Stomach (tissue), 8 donors: ENCODE measurements at regions not wholly inside any gene's neighbourhood (a gene's known extent, or its start where the extent isn't known, plus 50 kb on each side); places are given as distances from the start of the nearest gene placed in this dataset.

Source experiments
- DNase-seq, 2 donors: peaks; one replicate each; pipeline versions ENCODE4 v3.0.0 to v3.0.0-alpha.2; 2013 to 2019
- H3K27ac ChIP-seq, 5 donors: fragments of 200-600 bp in 4 of 5; sonication (generic) in 4 of 5; one replicate each; pipeline ENCODE4 v1.5.1; 2013 to 2019; ENCODE audit warnings: mild to moderate bottlenecking in 1 of 5, moderate library complexity in 1 of 5
- H3K27me3 ChIP-seq, 3 donors: fragments of 200-600 bp; sonication (generic); one replicate each; pipeline ENCODE4 v1.5.1; 2017 to 2019; ENCODE audit warnings: mixed run types in 1 of 3
- H3K36me3 ChIP-seq, 4 donors: fragments of 200-600 bp; sonication (generic); 1 replicate in 3 of 4; 2 replicates in 1 of 4; pipeline ENCODE4 v1.5.1; 2016 to 2019
- H3K4me1 ChIP-seq, 4 donors: fragments of 200-600 bp; sonication (generic); one replicate each; pipeline ENCODE4 v1.5.1; 2016 to 2019
- H3K4me3 ChIP-seq, 4 donors: fragments of 200-600 bp; sonication (generic) in 3 of 4; one replicate each; pipeline ENCODE4 v1.5.1; 2016 to 2019; ENCODE audit warnings: mild to moderate bottlenecking in 1 of 4
- H3K9me3 ChIP-seq, 4 donors: fragments of 200-600 bp; sonication (generic); one replicate each; pipeline ENCODE4 v1.5.1; 2016 to 2019
- EP300 ChIP-seq: sonication (generic); formaldehyde crosslinking; IDR thresholded peaks from one replicate; pipeline ENCODE4 v1.6.1; 2017; ENCODE audit warnings: antibody characterized with exemption
- POLR2A ChIP-seq, 4 donors: fragments of 450-650 bp; IDR thresholded peaks; one replicate each; pipeline ENCODE4 v1.6.1; 2016; ENCODE audit warnings: antibody characterized with exemption in 4 of 4, control low read depth in 2 of 4, mild to moderate bottlenecking in 1 of 4, moderate library complexity in 1 of 4
- POLR2AphosphoS5 ChIP-seq, 3 donors: sonication (generic); formaldehyde crosslinking; IDR thresholded peaks; one replicate each; pipeline ENCODE4 v1.6.1; 2016; ENCODE audit warnings: antibody characterized with exemption in 3 of 3
- WGBS, 5 donors: extraction: QIAGEN DNeasy Blood & Tissue Kit in 3 of 5; methylation state at CpG; one replicate each; pipeline versions ENCODE4 v1.1.5 to v1.1.7; 2013 to 2018; 5-methylcytosine and 5-hydroxymethylcytosine counted together
- intact Hi-C: fragments of 100-400 bp; cut with DNase I; formaldehyde crosslinking; loops from one replicate; pipeline ENCODE4 v1.15.1; 2023; ENCODE audit warnings: low total_unique reads
- TF ChIP-seq, protein P1 (sequence below), 7 experiments: fragments of 450-650 bp in 4 of 7; fragments of 200-600 bp in 3 of 7; sonication (generic) in 3 of 7; IDR thresholded peaks; one replicate each; pipeline ENCODE4 v1.5.1; 2016 to 2019; ENCODE audit warnings: antibody characterized with exemption in 7 of 7, control low read depth in 2 of 7, mild to moderate bottlenecking in 1 of 7
- donor health status: healthy with polysubstance abuse.
- donor health status: Bipolar disorder and iron deficiency.
- donor health status: healthy.

GRCh38 chr1:47491341-47491753, 53.5 kb downstream of the FOXD2 start:
- 60 to 83% (median 72%) methylated on average over 1 to 7 of the region's 7 CpGs for WGBS, 5 donors

DNA sequence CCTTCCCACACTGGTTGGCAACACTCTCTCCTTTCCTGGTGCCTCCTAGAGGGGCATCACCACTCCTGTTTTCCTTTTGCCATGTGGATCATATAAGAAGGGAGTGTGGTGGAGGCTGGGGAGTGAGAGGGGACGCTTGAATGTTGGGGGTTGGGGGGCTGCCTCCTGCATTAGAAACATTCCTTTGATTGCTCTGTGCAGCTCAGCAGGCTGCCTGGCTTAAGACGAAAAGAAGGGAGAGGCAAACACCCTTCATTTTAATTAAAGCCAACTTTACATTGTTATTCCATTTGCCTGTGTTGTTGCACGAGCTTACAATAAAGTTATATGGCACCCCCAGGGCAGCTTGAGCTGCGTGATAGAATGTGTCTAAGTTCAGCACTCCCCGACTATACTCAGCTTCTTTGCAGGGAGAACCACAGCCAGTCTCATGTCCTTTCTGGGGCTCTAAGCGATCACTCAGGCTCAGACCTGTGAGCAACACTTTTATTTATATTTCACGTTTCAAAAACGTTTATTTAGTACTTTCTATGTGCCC, 57.4 kb downstream of the FOXD2 start:
- WGBS, 5 donors: 39 to 49% (median 42%) methylated on average over 8 of the region's 8 CpGs

More at GRCh38 chr1:47491341-47491753, 53.5 kb downstream of the FOXD2 start:
- Histone ChIP-seq H3K4me1 (no peaks in the 10 kb centered on the region), H3K27me3 (peaks cover 0 to 21% (median 0%) of the 10 kb centered on the region in 3 donors), H3K27ac (no peak overlapping the region), H3K9me3 (no peaks in the 10 kb centered on the region), H3K4me3 (no peak overlapping the region), H3K36me3 (no peaks in the 10 kb centered on the region)
- intact Hi-C loops: no loop called here
- no peak for DNase-seq
- TF ChIP-seq EP300 (no peak), POLR2AphosphoS5 (IDR thresholded peaks at IDR 0.05) (no peak), POLR2A (IDR thresholded peaks at IDR 0.05) (no peak)
- TF ChIP-seq, protein P1, sequence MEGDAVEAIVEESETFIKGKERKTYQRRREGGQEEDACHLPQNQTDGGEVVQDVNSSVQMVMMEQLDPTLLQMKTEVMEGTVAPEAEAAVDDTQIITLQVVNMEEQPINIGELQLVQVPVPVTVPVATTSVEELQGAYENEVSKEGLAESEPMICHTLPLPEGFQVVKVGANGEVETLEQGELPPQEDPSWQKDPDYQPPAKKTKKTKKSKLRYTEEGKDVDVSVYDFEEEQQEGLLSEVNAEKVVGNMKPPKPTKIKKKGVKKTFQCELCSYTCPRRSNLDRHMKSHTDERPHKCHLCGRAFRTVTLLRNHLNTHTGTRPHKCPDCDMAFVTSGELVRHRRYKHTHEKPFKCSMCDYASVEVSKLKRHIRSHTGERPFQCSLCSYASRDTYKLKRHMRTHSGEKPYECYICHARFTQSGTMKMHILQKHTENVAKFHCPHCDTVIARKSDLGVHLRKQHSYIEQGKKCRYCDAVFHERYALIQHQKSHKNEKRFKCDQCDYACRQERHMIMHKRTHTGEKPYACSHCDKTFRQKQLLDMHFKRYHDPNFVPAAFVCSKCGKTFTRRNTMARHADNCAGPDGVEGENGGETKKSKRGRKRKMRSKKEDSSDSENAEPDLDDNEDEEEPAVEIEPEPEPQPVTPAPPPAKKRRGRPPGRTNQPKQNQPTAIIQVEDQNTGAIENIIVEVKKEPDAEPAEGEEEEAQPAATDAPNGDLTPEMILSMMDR (IDR thresholded peaks at IDR 0.05): no peak

GRCh38 chr1:47498551-47498950, 60.7 kb downstream of the FOXD2 start:
- no peaks in the 10 kb centered on the region for H3K36me3 ChIP-seq
- no peak for TF ChIP-seq POLR2A (IDR thresholded peaks at IDR 0.05)
- TF ChIP-seq POLR2AphosphoS5 (IDR thresholded peaks at IDR 0.05): no peak
- TF ChIP-seq EP300: no peak
- TF ChIP-seq, protein P1 (IDR thresholded peaks at IDR 0.05): no peak
- WGBS, 5 donors: 63 to 75% (median 66%) methylated on average over 3 of the region's 3 CpGs
- no peak for DNase-seq
- H3K4me3 ChIP-seq: no peak overlapping the region
- H3K4me1 ChIP-seq: no peaks in the 10 kb centered on the region
- H3K27me3 ChIP-seq: peaks cover 0 to 28% (median 0%) of the 10 kb centered on the region in 3 donors
- H3K9me3 ChIP-seq: no peaks in the 10 kb centered on the region
- intact Hi-C loops: no loop called here
- H3K27ac ChIP-seq: no peak overlapping the region

More for the DNA sequence above, 57.4 kb downstream of the FOXD2 start:
- Histone ChIP-seq H3K4me3 (no peak overlapping the region), H3K9me3 (no peaks in the 10 kb centered on the region), H3K4me1 (no peaks in the 10 kb centered on the region), H3K36me3 (no peaks in the 10 kb centered on the region), H3K27ac (no peak overlapping the region), H3K27me3 (peaks cover 0 to 16% (median 0%) of the 10 kb centered on the region in 3 donors)
- intact Hi-C loops: no loop called here
- DNase-seq: peak in 1 of 2 donors; percentile 5
- TF ChIP-seq POLR2AphosphoS5 (IDR thresholded peaks at IDR 0.05): no peak
- no peak for TF ChIP-seq EP300
- TF ChIP-seq, protein P1 (IDR thresholded peaks at IDR 0.05): no peak
- TF ChIP-seq POLR2A (IDR thresholded peaks at IDR 0.05): no peak

DNA sequence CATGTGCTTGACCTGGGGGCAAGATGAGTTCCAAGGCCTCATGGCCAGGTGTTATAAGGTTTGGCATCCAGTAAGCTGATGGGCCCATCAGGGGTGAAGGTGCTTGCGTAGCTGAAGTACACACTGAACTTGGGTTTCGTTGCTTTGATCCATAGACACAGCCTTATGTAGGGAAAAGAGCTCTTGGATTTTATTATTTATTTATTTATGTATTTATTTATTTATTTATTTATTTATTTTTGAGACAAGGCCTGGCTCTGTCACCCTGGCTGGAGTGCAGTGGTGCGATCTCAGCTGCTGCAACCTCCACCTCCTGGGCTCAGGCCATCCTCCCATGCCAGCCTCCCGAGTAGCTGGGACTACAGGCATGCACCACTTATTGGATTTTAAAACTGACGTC, 63.2 kb downstream of the FOXD2 start:
- no peak for TF ChIP-seq EP300
- TF ChIP-seq, protein P1 (IDR thresholded peaks at IDR 0.05): no peak
- TF ChIP-seq POLR2A (IDR thresholded peaks at IDR 0.05): no peak
- TF ChIP-seq POLR2AphosphoS5 (IDR thresholded peaks at IDR 0.05): no peak
- Histone ChIP-seq H3K9me3 (no peaks in the 10 kb centered on the region), H3K27ac (no peak overlapping the region), H3K4me3 (no peak overlapping the region), H3K4me1 (no peaks in the 10 kb centered on the region), H3K36me3 (no peaks in the 10 kb centered on the region), H3K27me3 (peaks cover 0 to 36% (median 0%) of the 10 kb centered on the region in 3 donors)
- WGBS, 5 donors: 91 to 96% (median 93%) methylated on average over 5 of the region's 5 CpGs
- no peak for DNase-seq
- intact Hi-C loops: no loop called here
